ENCODE measurements at regions not wholly inside any gene's neighbourhood (a gene's known extent, or its start where the extent isn't known, plus 50 kb on each side); places are given as distances from the start of the nearest gene placed in this dataset.

GRCh38 chr2:42938671-42939370 lies 146.4 kb upstream of the HAAO start:
- TF ChIP-seq POLR2AphosphoS5 (IDR thresholded peaks at IDR 0.05; ENCODE audit: low read depth, low read length) (no peak), TAF1 (IDR thresholded peaks at IDR 0.05; ENCODE audit: borderline replicate concordance, insufficient read depth, low read length) (no peak), FOXP2 (optimal IDR thresholded peaks at IDR 0.05; ENCODE audit: borderline replicate concordance, extremely low read depth, extremely low read length, insufficient read depth) (no peak)

Data from PFSK-1 (cell line).